ENCODE measurements at regions not wholly inside any gene's neighbourhood (a gene's known extent, or its start where the extent isn't known, plus 50 kb on each side); places are given as distances from the start of the nearest gene placed in this dataset.

GRCh38 chrX:10040961-10041360 lies 73.8 kb downstream of the CLDN34 start:
- TF ChIP-seq CTCF (conservative IDR thresholded peaks at IDR 0.05) (no peak), ZFX (IDR thresholded peaks at IDR 0.05) (no peak)

GRCh38 chrX:10041383-10041782 lies 74.2 kb downstream of the CLDN34 start:
- H3K27ac ChIP-seq = no peak overlapping the region
- no peak for TF ChIP-seq ZFX (IDR thresholded peaks at IDR 0.05)
- no peak for TF ChIP-seq CTCF (conservative IDR thresholded peaks at IDR 0.05)

More at GRCh38 chrX:10040961-10041360, 73.8 kb downstream of the CLDN34 start:
- no peak overlapping the region for H3K27ac ChIP-seq

GRCh38 chrX:10042055-10042454 lies 74.9 kb downstream of the CLDN34 start:
- no peak for TF ChIP-seq CTCF (conservative IDR thresholded peaks at IDR 0.05)
- TF ChIP-seq ZFX (IDR thresholded peaks at IDR 0.05) = no peak
- H3K27ac ChIP-seq = no peak overlapping the region

GRCh38 chrX:10043386-10043785 lies 76.2 kb downstream of the CLDN34 start:
- H3K27ac ChIP-seq = no peak overlapping the region
- TF ChIP-seq CTCF (conservative IDR thresholded peaks at IDR 0.05) = no peak
- TF ChIP-seq ZFX (IDR thresholded peaks at IDR 0.05) = no peak

- TF ChIP-seq CTCF (conservative IDR thresholded peaks at IDR 0.05) (no peak), ZFX (IDR thresholded peaks at IDR 0.05) (no peak)
- H3K27ac ChIP-seq = no peak overlapping the region
Measured at GRCh38 chrX:10044021-10044420, 76.9 kb downstream of the CLDN34 start.

GRCh38 chrX:10045327-10046000 lies 78.3 kb downstream of the CLDN34 start:
- TF ChIP-seq ZFX (IDR thresholded peaks at IDR 0.05) = no peak
- no peak for TF ChIP-seq CTCF (conservative IDR thresholded peaks at IDR 0.05)
- H3K27ac ChIP-seq = no peak overlapping the region

- no peak for TF ChIP-seq CTCF (conservative IDR thresholded peaks at IDR 0.05)
- TF ChIP-seq ZFX (IDR thresholded peaks at IDR 0.05) = no peak
- H3K27ac ChIP-seq = peak overlapping the region; percentile 75
Measured at GRCh38 chrX:10047133-10047532, 80.0 kb downstream of the CLDN34 start.
